SIG-M5 treated with dmso at 0.1 percent for 504 hours (cell line): ENCODE measurements at regions not wholly inside any gene's neighbourhood (a gene's known extent, or its start where the extent isn't known, plus 50 kb on each side); places are given as distances from the start of the nearest gene placed in this dataset.

Experiments used
- DNase-seq: peaks from one replicate; lab custom pipeline; 2025; ENCODE audit not compliant: unreplicated experiment; lab: John Stamatoyannopoulos, UW

- DNase-seq = no peak
Measured at GRCh38 chr11:128367573-128367972, 219.8 kb downstream of the ETS1 start.

GRCh38 chr11:128365044-128365443 lies 222.3 kb downstream of the ETS1 start:
- DNase-seq = peak; percentile 2

- DNase-seq = no peak
Measured at GRCh38 chr11:128361451-128362020, 225.8 kb downstream of the ETS1 start.

- DNase-seq = no peak
Measured at GRCh38 chr11:128359515-128359914, 227.8 kb downstream of the ETS1 start.

- no peak for DNase-seq
Measured at GRCh38 chr11:128357073-128357472, 230.3 kb downstream of the ETS1 start.

GRCh38 chr11:128355558-128355957 lies 231.8 kb downstream of the ETS1 start:
- no peak for DNase-seq

GRCh38 chr11:128354476-128354875 lies 232.9 kb downstream of the ETS1 start:
- no peak for DNase-seq

- DNase-seq = no peak
Measured at GRCh38 chr11:128351168-128351567, 236.2 kb downstream of the ETS1 start.

- DNase-seq = no peak
Measured at GRCh38 chr11:128349650-128350299, 237.6 kb downstream of the ETS1 start.

GRCh38 chr11:128346804-128347203 lies 240.6 kb downstream of the ETS1 start:
- DNase-seq = no peak

GRCh38 chr11:128345316-128345715 lies 242.0 kb downstream of the ETS1 start:
- no peak for DNase-seq

GRCh38 chr11:128343870-128344269 lies 243.5 kb downstream of the ETS1 start:
- no peak for DNase-seq

- no peak for DNase-seq
Measured at GRCh38 chr11:128343135-128343514, 244.2 kb downstream of the ETS1 start.

GRCh38 chr11:128342511-128343134 lies 244.7 kb downstream of the ETS1 start:
- DNase-seq = no peak

- no peak for DNase-seq
Measured at GRCh38 chr11:128341280-128342248, 245.8 kb downstream of the ETS1 start.

- DNase-seq = no peak
Measured at GRCh38 chr11:128339792-128340191, 247.6 kb downstream of the ETS1 start.

- DNase-seq = no peak
Measured at GRCh38 chr11:128338811-128339210, 248.5 kb downstream of the ETS1 start.

- no peak for DNase-seq
Measured at GRCh38 chr11:128336203-128336602, 251.2 kb downstream of the ETS1 start.

GRCh38 chr11:128335729-128336128 lies 251.6 kb downstream of the ETS1 start:
- DNase-seq = no peak

- DNase-seq = no peak
Measured at GRCh38 chr11:128334311-128335044, 252.9 kb downstream of the ETS1 start.

GRCh38 chr11:128331317-128331716 lies 256.0 kb downstream of the ETS1 start:
- DNase-seq = no peak
